Fibroblast of villous mesenchyme (primary cell): ENCODE measurements at regions not wholly inside any gene's neighbourhood (a gene's known extent, or its start where the extent isn't known, plus 50 kb on each side); places are given as distances from the start of the nearest gene placed in this dataset.
A peak's percentile ranks its signal among the peaks of the same experiment; 100 is the strongest.

Experiments used
- DNase-seq: peaks from one replicate; pipeline ENCODE4 v3.0.0-alpha.2; 2010; ENCODE audit warnings: low read depth
- H3K4me3 ChIP-seq: 2 replicates; pipeline ENCODE4 v1.5.1; 2011; ENCODE audit warnings: low read depth, mild to moderate bottlenecking, low read length
- CTCF ChIP-seq: IDR thresholded peaks from 2 replicates; pipeline ENCODE4 v1.5.1; 2012; ENCODE audit warnings: low read depth, mild to moderate bottlenecking, low read length; ENCODE audit not compliant: insufficient read depth

GRCh38 chr20:34175879-34176278 lies 63.8 kb upstream of the EIF2S2 start:
- TF ChIP-seq CTCF: no peak
- H3K4me3 ChIP-seq: no peak overlapping the region
- no peak for DNase-seq

- DNase-seq: no peak
- no peak overlapping the region for H3K4me3 ChIP-seq
Observed at GRCh38 chr20:34177052-34177451, 64.2 kb upstream of the ASIP start.

GRCh38 chr20:34179637-34180360 lies 61.4 kb upstream of the ASIP start:
- TF ChIP-seq CTCF: no peak
- no peak for DNase-seq

More at GRCh38 chr20:34177052-34177451, 64.2 kb upstream of the ASIP start:
- no peak for TF ChIP-seq CTCF

GRCh38 chr20:34180460-34181120 lies 60.6 kb upstream of the ASIP start:
- DNase-seq: no peak
- no peak for TF ChIP-seq CTCF
- no peak overlapping the region for H3K4me3 ChIP-seq

More at GRCh38 chr20:34179637-34180360, 61.4 kb upstream of the ASIP start:
- H3K4me3 ChIP-seq: no peak overlapping the region

- H3K4me3 ChIP-seq: no peak overlapping the region
- no peak for TF ChIP-seq CTCF
- no peak for DNase-seq
Observed at GRCh38 chr20:34181484-34181883, 59.7 kb upstream of the ASIP start.

- no peak overlapping the region for H3K4me3 ChIP-seq
- peak; percentile 48 for DNase-seq
- TF ChIP-seq CTCF: no peak
Observed at GRCh38 chr20:34185766-34186620, 55.2 kb upstream of the ASIP start.
